Pons (tissue), 1 donor: ENCODE measurements at regions not wholly inside any gene's neighbourhood (a gene's known extent, or its start where the extent isn't known, plus 50 kb on each side); places are given as distances from the start of the nearest gene placed in this dataset.

Experiments
- DNase-seq: peaks from one replicate; pipeline ENCODE4 v3.0.0-alpha.2; 2016; ENCODE audit warnings: low spot score

- DNase-seq, result no peak
Measured at GRCh38 chr3:76972624-76973296, 67.1 kb upstream of the ROBO2 start.

- no peak for DNase-seq
Measured at GRCh38 chr3:76976996-76977395, 62.9 kb upstream of the ROBO2 start.

GRCh38 chr3:76985645-76986044, 54.3 kb upstream of the ROBO2 start:
- no peak for DNase-seq

- DNase-seq, result no peak
Measured at GRCh38 chr3:76986876-76987474, 52.9 kb upstream of the ROBO2 start.
